ENCODE measurements at regions not wholly inside any gene's neighbourhood (a gene's known extent, or its start where the extent isn't known, plus 50 kb on each side); places are given as distances from the start of the nearest gene placed in this dataset.
"Not testable (repeated sequence)": the region's sequence is repeated elsewhere in the genome, so short reads cannot be mapped to it uniquely, and the experiment has no call there.

GRCh38 chr6:3529721-3530120 is 72.9 kb upstream of the SLC22A23 start:
- DNase-seq (ENCODE audit: low read depth in 2 of 3, low spot score in 2 of 3): no peak

GRCh38 chr6:3529232-3529631 is 72.4 kb upstream of the SLC22A23 start:
- DNase-seq (ENCODE audit: low read depth in 2 of 3, low spot score in 2 of 3): no peak

- DNase-seq (ENCODE audit: low read depth in 2 of 3, low spot score in 2 of 3): not testable (repeated sequence)
Observed at GRCh38 chr6:3528081-3528671, 71.3 kb upstream of the SLC22A23 start.

GRCh38 chr6:3527651-3527977 is 70.8 kb upstream of the SLC22A23 start:
- DNase-seq (ENCODE audit: low read depth in 2 of 3, low spot score in 2 of 3): no peak

- DNase-seq (ENCODE audit: low read depth in 2 of 3, low spot score in 2 of 3): no peak
Observed at GRCh38 chr6:3526962-3527650, 70.3 kb upstream of the SLC22A23 start.

- no peak for DNase-seq (ENCODE audit: low read depth in 2 of 3, low spot score in 2 of 3)
Observed at GRCh38 chr6:3525915-3526314, 69.1 kb upstream of the SLC22A23 start.

- no peak for DNase-seq (ENCODE audit: low read depth in 2 of 3, low spot score in 2 of 3)
Observed at GRCh38 chr6:3524456-3524855, 67.6 kb upstream of the SLC22A23 start.

- no peak for DNase-seq (ENCODE audit: low read depth in 2 of 3, low spot score in 2 of 3)
Observed at GRCh38 chr6:3523966-3524365, 67.1 kb upstream of the SLC22A23 start.

GRCh38 chr6:3523271-3523670 is 66.4 kb upstream of the SLC22A23 start:
- DNase-seq (ENCODE audit: low read depth in 2 of 3, low spot score in 2 of 3): no peak

- no peak for DNase-seq (ENCODE audit: low read depth in 2 of 3, low spot score in 2 of 3)
Observed at GRCh38 chr6:3522561-3523260, 65.9 kb upstream of the SLC22A23 start.

GRCh38 chr6:3520281-3521230 is 63.7 kb upstream of the SLC22A23 start:
- DNase-seq (ENCODE audit: low read depth in 2 of 3, low spot score in 2 of 3): no peak

GRCh38 chr6:3518356-3519190 is 61.7 kb upstream of the SLC22A23 start:
- no peak for DNase-seq (ENCODE audit: low read depth in 2 of 3, low spot score in 2 of 3)

- no peak for DNase-seq (ENCODE audit: low read depth in 2 of 3, low spot score in 2 of 3)
Observed at GRCh38 chr6:3517350-3517749, 60.5 kb upstream of the SLC22A23 start.

GRCh38 chr6:3516092-3516491 is 59.2 kb upstream of the SLC22A23 start:
- DNase-seq (ENCODE audit: low read depth in 2 of 3, low spot score in 2 of 3): no peak

- no peak for DNase-seq (ENCODE audit: low read depth in 2 of 3, low spot score in 2 of 3)
Observed at GRCh38 chr6:3515669-3516068, 58.8 kb upstream of the SLC22A23 start.

- no peak for DNase-seq (ENCODE audit: low read depth in 2 of 3, low spot score in 2 of 3)
Observed at GRCh38 chr6:3513416-3513815, 56.6 kb upstream of the SLC22A23 start.

GRCh38 chr6:3512832-3513231 is 56.0 kb upstream of the SLC22A23 start:
- DNase-seq (ENCODE audit: low read depth in 2 of 3, low spot score in 2 of 3): no peak

GRCh38 chr6:3510617-3511016 is 53.8 kb upstream of the SLC22A23 start:
- no peak for DNase-seq (ENCODE audit: low read depth in 2 of 3, low spot score in 2 of 3)

- DNase-seq (ENCODE audit: low read depth in 2 of 3, low spot score in 2 of 3): no peak
Observed at GRCh38 chr6:3510178-3510577, 53.3 kb upstream of the SLC22A23 start.

- no peak for DNase-seq (ENCODE audit: low read depth in 2 of 3, low spot score in 2 of 3)
Observed at GRCh38 chr6:3509336-3509735, 52.5 kb upstream of the SLC22A23 start.
